ENCODE measurements at regions not wholly inside any gene's neighbourhood (a gene's known extent, or its start where the extent isn't known, plus 50 kb on each side); places are given as distances from the start of the nearest gene placed in this dataset.
A peak's percentile ranks its signal among the peaks of the same experiment; 100 is the strongest.
"Not testable (repeated sequence)": the region's sequence is repeated elsewhere in the genome, so short reads cannot be mapped to it uniquely, and the experiment has no call there.

DNA sequence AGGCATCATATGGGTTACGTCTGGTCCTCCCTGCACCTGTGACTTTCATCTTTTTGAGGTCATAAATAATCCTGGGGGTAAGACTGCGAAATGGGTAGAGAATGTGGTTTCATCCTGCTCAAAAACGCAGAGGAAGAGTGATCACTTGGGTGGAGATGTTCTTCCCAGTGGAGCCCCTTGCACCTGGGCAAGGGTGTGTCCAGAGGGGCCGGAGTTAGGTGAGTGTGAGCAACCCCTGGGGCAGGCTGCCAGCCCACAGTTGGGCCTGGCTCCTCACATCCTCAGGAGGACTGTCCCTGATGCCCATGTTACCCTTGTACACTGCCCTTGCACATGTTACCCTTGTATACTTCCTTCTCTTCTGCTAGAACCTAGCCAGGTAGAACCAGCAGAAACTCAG, 306.6 kb downstream of the BCL2L11 start:
- not testable (repeated sequence) for DNase-seq; H3K27ac Mint-ChIP-seq; H3K4me1 Mint-ChIP-seq; H3K4me3 Mint-ChIP-seq; H3K9me3 Mint-ChIP-seq; H3K36me3 Mint-ChIP-seq; H3K27me3 Mint-ChIP-seq (ENCODE audit: low read depth in 3 of 3)

- H3K27me3 Mint-ChIP-seq (ENCODE audit: low read depth in 3 of 3); H3K9me3 Mint-ChIP-seq; H3K4me3 Mint-ChIP-seq; DNase-seq; H3K36me3 Mint-ChIP-seq: not testable (repeated sequence)
- Mint-ChIP-seq H3K27ac (peak overlapping the region in 1 of 6 donors; percentile 30), H3K4me1 (peaks cover 6 to 12% of the 10 kb centered on the region in 2 donors)
Observed at GRCh38 chr2:111428915-111429314, 308.2 kb downstream of the BCL2L11 start.

DNA sequence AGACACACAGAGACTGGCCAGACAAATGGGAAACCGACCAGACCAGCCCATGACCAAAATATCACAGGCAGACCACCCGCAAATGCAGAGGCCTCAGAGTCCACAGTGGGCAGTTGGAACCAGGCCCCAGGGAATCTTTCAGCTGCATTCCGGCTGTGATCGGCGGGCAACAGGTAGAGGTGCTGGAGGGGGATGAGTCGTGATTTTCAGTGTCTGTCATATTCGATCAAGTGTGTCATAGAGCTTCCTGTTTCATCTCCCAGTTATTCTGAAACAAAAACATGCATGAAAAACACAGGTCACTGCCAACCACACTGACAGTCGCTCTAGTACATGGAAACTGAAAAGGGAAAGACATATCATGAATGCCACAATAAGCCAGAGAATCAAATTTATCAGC, 308.6 kb downstream of the BCL2L11 start:
- not testable (repeated sequence) for H3K4me3 Mint-ChIP-seq; H3K9me3 Mint-ChIP-seq; H3K27ac Mint-ChIP-seq; H3K36me3 Mint-ChIP-seq; H3K27me3 Mint-ChIP-seq (ENCODE audit: low read depth in 3 of 3); DNase-seq
- H3K4me1 Mint-ChIP-seq, result peaks cover 6 to 12% of the 10 kb centered on the region in 2 donors

DNA sequence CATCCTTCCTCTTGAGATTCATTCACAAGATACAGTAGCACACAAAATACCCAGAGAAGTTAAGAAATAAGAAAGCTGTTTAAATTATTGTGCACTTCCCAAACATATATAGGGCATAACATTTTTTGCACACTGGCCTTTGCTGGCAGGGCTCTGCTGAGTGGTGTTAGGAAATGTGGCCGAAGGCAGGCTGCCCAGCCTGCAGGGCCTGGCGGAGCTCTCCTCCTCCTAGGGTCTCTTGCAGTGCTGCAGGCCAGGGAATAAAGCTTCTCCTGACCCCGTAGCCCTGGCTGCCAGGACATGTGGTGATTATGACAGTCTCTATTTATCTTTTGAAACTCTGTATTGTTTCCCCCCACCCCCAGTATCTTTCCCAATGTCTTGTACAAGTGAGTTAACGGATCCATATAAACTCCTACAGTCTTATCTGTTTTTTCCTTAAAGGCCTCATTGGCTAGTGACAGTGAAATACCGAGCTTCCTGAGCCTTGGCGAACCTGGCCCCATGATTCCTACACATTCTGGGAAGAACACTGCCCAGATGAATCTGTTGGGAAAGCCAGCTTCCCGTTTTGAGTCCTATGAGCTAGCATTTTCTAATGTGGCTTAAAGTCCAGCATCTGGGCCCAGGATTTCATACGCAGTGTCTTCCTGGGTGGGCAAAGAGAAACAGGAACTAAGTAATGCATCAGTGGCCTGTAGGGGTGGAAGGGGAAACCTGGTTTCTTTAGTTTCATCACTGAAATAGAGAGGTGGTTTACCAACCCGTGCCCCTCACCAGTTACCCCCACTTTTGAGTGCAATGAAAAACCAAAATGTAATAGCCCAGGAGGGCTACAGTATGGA, 310.3 kb downstream of the BCL2L11 start:
- not testable (repeated sequence) for H3K27me3 Mint-ChIP-seq (ENCODE audit: low read depth in 3 of 3); DNase-seq; H3K27ac Mint-ChIP-seq; H3K4me1 Mint-ChIP-seq; H3K4me3 Mint-ChIP-seq; H3K9me3 Mint-ChIP-seq; H3K36me3 Mint-ChIP-seq

DNA sequence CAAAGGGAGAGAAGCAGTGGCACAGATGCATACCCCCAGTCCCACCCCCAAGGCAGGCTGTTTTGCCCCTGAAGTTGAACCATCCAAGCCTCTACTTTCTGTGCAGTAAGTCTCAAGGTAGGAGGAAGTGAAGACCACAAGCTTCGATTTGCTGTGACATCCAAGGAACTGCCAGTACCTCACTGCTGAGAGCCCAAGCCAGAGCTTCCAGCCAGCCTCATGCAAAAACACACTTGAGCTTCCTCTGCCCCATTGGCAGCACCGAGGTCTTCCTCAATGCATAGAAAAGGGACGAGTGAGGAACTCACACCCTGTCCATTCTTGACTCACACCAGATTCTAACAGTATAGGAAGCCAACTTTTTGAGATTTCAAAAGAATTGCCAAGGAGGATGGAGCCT, 311.7 kb downstream of the BCL2L11 start:
- not testable (repeated sequence) for H3K9me3 Mint-ChIP-seq; H3K27me3 Mint-ChIP-seq (ENCODE audit: low read depth in 3 of 3); H3K4me3 Mint-ChIP-seq; H3K4me1 Mint-ChIP-seq; DNase-seq; H3K36me3 Mint-ChIP-seq
- peak overlapping the region in 1 of 6 donors; percentile 34 for H3K27ac Mint-ChIP-seq

DNA sequence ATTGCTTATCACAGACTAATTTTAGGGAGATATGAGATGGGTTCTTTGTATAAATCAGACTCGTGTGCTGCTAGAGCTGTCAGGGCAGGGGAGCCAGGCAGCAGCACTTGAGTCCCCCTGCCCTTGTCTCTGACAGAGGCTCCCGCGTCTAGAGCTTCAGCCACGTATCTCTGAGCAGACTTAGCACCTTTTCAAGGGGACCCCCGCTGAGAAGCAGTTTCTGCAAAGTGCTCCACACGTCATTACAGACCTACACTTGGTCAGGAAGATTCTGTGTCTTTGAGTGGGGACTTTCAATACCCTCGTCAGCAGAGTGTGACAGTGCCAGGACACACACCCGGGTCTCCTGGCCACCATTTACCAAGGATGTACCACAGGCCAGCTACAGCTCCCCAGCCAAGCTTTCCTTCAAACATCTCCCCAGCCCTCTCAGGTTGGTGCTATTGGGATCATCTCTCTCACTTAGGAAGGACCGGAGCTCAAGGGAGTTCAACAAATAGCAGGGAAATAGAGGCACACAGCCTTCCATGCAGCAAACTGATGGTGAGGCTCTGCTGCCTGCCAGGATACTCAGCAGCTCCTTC, 312.3 kb downstream of the BCL2L11 start:
- H3K4me3 Mint-ChIP-seq; H3K36me3 Mint-ChIP-seq; DNase-seq; H3K4me1 Mint-ChIP-seq; H3K27ac Mint-ChIP-seq; H3K27me3 Mint-ChIP-seq (ENCODE audit: low read depth in 3 of 3); H3K9me3 Mint-ChIP-seq: not testable (repeated sequence)

DNA sequence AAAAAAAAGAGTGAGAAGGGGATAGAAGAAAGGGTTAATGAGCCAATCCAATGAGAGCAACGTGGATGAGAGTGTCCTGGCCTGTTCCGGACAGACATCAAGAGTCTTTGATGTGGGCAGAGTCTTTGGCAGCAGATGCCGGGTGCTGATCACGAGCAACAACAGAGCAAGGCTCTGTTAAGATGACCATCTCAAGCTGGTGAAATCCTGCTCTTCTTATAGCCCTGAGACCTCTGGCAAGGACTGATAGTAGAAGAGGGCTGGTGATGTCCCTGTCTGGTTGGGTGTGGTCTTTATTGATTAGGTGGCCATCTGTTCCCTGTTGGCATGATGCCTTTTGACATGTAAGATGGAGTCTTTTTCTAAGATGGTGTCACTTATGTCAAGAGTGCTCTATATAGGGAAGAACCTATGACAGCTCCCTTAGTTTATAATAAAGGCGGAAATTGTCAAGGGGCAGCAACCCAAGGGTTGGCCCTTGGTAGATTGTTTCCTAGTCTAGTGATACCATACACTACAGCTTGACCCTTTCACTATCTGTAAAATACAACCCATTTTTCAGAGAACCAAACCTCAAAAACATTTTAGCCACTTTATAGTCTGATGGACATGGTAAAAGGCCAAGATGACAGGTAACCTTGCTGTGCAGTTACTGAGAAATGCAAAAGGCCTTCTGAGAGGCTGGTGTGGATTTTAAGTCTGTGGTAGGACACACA, 313.3 kb downstream of the BCL2L11 start:
- not testable (repeated sequence) for H3K36me3 Mint-ChIP-seq; H3K4me1 Mint-ChIP-seq; H3K27me3 Mint-ChIP-seq (ENCODE audit: low read depth in 3 of 3); DNase-seq; H3K4me3 Mint-ChIP-seq; H3K9me3 Mint-ChIP-seq
- H3K27ac Mint-ChIP-seq, result peak overlapping the region in 2 of 6 donors; percentile 60 to 67

DNA sequence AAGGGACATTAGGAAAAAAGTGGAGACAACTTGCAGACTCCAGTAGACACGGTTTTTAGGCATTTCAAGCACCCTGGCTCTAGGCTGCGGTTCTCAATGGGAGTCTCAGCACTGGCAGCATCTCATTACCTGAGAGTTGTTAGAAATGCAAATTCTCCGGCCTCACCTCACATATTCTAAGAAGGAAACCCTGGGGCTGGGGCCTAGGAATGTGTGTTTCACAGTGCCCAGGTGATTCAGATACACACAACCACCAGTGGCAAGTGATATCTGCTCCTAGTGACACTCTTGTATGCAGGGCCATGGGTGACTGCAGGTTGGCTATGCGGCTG, 313.9 kb downstream of the BCL2L11 start:
- H3K36me3 Mint-ChIP-seq; H3K4me3 Mint-ChIP-seq; H3K9me3 Mint-ChIP-seq; H3K27ac Mint-ChIP-seq; DNase-seq; H3K4me1 Mint-ChIP-seq; H3K27me3 Mint-ChIP-seq (ENCODE audit: low read depth in 3 of 3): not testable (repeated sequence)

DNA sequence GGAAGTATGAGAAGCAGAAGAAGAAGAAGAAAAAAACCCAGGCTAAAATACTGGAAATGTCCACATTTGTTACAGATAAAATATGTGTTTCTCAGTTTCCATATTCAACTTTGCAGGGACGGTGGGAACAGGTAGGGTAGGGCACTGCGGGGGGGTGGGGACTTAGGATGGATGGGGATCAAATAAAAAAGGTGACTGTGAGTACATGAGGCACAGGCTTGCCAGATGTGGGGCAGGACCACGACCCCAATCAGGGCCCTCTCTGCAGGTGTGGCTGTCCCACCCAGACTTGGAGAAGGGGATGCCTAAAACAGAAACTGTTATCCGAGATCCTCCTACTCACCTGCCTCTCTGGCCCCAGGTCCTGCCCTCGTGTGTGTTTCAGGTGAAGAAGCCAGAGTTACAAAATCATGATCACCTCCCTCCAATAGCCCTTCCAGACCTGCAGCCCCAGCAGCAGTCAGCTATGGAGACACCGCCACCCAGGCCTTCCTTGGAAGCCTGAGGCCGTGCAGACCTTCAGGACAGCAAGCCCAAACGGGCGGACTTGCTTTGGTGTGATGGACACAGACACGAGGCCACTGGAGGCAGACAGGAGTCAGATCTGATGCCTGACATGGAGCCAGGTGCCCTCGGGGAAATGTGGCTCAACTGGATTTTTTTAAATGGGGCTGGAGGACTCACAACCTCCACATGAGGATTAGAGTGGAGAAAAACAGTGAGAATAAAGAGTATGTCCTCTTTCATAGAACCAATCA, 315.0 kb downstream of the BCL2L11 start:
- H3K36me3 Mint-ChIP-seq; H3K4me3 Mint-ChIP-seq; DNase-seq; H3K4me1 Mint-ChIP-seq; H3K27ac Mint-ChIP-seq; H3K27me3 Mint-ChIP-seq (ENCODE audit: low read depth in 3 of 3); H3K9me3 Mint-ChIP-seq: not testable (repeated sequence)

- H3K4me1 Mint-ChIP-seq, result peaks cover 8 to 10% of the 10 kb centered on the region in 2 donors
- not testable (repeated sequence) for H3K27ac Mint-ChIP-seq; H3K4me3 Mint-ChIP-seq; H3K36me3 Mint-ChIP-seq; DNase-seq; H3K27me3 Mint-ChIP-seq (ENCODE audit: low read depth in 3 of 3); H3K9me3 Mint-ChIP-seq
Observed at GRCh38 chr2:111436411-111436810, 315.7 kb downstream of the BCL2L11 start.

DNA sequence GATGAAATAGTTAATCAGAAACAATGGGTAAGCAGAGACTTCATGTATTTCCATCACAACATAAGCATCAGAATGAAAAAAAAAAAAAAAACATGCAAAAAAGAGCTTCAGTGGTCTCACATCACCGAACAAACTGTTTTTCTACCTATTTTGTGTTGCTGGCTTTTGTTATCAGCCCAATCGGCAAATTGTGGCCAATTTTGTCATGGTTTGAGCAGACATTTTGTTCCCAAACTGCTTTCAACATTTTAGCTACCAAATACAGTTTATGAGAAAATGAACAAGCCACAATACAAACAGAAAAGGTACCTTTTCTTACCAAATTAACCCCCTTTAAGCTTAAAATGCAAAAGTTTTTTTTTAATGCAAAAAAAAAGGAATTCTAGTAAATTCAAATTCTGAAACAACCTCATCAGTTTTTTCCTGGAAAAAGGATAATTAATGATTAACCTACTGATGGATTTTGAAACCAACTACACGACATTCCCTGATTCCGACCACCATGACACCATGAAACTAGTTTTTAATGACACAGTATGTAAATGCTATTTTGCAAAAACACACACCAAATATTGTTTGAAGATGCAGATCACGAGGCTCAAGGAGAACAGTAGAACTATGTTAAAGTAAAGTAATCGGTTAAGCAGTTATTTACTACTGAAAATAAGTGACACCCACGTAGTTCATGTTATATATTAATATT, 316.7 kb downstream of the BCL2L11 start:
- H3K9me3 Mint-ChIP-seq; H3K36me3 Mint-ChIP-seq; H3K27me3 Mint-ChIP-seq (ENCODE audit: low read depth in 3 of 3); DNase-seq: not testable (repeated sequence)
- Mint-ChIP-seq H3K27ac (peak overlapping the region in 1 of 6 donors; percentile 23), H3K4me1 (peaks cover 10 to 12% of the 10 kb centered on the region in 2 donors), H3K4me3 (peak overlapping the region in 1 of 5 donors; percentile 38)

- H3K27me3 Mint-ChIP-seq (ENCODE audit: low read depth in 3 of 3); H3K9me3 Mint-ChIP-seq; DNase-seq; H3K36me3 Mint-ChIP-seq; H3K4me3 Mint-ChIP-seq; H3K27ac Mint-ChIP-seq: not testable (repeated sequence)
- H3K4me1 Mint-ChIP-seq, result peaks cover 8 to 10% of the 10 kb centered on the region in 2 donors
Observed at GRCh38 chr2:111438161-111438560, 317.4 kb downstream of the BCL2L11 start.

GRCh38 chr2:111439237-111439636, 318.5 kb downstream of the BCL2L11 start:
- peak overlapping the region in 2 of 6 donors; percentile 48 to 53 for H3K27ac Mint-ChIP-seq
- not testable (repeated sequence) for H3K4me3 Mint-ChIP-seq; H3K36me3 Mint-ChIP-seq; DNase-seq; H3K9me3 Mint-ChIP-seq; H3K27me3 Mint-ChIP-seq (ENCODE audit: low read depth in 3 of 3)
- peaks cover 8 to 10% of the 10 kb centered on the region in 2 donors for H3K4me1 Mint-ChIP-seq

Data from immature natural killer cell (primary cell).